ENCODE measurements at regions not wholly inside any gene's neighbourhood (a gene's known extent, or its start where the extent isn't known, plus 50 kb on each side); places are given as distances from the start of the nearest gene placed in this dataset.

DNA sequence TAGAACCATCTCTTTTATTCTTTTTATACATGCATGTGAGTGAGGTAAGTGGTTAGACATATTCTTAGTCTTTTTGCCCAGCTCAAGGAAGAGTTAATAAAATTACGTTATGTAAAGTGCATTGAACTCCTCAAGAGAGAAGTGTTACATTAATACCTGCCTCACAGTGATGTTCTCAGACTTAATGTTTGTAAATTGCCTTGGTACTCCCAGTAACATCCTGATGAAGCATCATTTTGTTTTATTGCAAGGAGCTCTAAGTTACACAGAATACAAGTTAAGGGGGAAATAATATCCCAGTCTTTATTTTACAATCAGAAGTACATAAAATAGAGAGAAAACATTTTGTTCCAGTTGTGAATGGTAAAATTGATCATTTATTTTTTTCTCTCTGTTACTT is 89.5 kb upstream of the ARRDC3 start:
- DNase-seq (ENCODE audit: low read depth): no peak
- TF ChIP-seq, protein P1, sequence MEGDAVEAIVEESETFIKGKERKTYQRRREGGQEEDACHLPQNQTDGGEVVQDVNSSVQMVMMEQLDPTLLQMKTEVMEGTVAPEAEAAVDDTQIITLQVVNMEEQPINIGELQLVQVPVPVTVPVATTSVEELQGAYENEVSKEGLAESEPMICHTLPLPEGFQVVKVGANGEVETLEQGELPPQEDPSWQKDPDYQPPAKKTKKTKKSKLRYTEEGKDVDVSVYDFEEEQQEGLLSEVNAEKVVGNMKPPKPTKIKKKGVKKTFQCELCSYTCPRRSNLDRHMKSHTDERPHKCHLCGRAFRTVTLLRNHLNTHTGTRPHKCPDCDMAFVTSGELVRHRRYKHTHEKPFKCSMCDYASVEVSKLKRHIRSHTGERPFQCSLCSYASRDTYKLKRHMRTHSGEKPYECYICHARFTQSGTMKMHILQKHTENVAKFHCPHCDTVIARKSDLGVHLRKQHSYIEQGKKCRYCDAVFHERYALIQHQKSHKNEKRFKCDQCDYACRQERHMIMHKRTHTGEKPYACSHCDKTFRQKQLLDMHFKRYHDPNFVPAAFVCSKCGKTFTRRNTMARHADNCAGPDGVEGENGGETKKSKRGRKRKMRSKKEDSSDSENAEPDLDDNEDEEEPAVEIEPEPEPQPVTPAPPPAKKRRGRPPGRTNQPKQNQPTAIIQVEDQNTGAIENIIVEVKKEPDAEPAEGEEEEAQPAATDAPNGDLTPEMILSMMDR (IDR thresholded peaks at IDR 0.05; ENCODE audit: low read length, missing control alignments): no peak
- H3K4me3 ChIP-seq (replicated peaks; ENCODE audit: low read depth, low read length): no peak overlapping the region

DNA sequence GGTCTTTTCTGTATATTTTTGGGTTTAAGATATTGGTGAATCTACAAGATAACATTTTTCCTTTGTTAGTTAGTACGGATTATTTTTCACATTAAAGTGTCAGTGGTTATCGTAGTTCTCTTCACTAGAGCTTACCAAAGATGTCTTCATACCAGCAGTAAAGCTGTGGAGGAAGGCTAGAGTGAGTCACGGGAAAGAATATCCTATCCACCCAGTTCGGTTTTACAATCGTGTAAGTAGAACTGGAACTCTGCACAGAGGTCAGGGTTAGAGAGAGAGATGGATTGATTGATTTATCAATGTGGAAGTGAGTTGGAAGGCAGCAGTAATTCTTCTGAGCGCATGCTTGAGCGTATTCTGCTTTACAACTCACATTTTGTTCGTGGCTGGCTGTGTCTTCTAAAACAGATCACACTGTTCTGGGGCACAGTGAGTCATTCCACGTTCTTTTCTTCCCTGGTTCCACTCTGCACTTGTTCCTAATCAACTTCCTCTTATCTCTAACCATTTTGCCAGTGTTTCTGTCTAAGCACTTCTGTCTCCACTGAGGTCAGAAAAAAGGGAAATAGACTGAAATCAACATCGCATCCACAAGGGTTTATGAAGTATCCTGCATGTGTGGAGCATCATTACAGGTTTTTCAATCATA is 86.5 kb upstream of the ARRDC3 start:
- H3K4me3 ChIP-seq (replicated peaks; ENCODE audit: low read depth, low read length): no peak overlapping the region
- DNase-seq (ENCODE audit: low read depth): peak; percentile 7
- TF ChIP-seq, protein P1 (IDR thresholded peaks at IDR 0.05; ENCODE audit: low read length, missing control alignments): no peak

DNA sequence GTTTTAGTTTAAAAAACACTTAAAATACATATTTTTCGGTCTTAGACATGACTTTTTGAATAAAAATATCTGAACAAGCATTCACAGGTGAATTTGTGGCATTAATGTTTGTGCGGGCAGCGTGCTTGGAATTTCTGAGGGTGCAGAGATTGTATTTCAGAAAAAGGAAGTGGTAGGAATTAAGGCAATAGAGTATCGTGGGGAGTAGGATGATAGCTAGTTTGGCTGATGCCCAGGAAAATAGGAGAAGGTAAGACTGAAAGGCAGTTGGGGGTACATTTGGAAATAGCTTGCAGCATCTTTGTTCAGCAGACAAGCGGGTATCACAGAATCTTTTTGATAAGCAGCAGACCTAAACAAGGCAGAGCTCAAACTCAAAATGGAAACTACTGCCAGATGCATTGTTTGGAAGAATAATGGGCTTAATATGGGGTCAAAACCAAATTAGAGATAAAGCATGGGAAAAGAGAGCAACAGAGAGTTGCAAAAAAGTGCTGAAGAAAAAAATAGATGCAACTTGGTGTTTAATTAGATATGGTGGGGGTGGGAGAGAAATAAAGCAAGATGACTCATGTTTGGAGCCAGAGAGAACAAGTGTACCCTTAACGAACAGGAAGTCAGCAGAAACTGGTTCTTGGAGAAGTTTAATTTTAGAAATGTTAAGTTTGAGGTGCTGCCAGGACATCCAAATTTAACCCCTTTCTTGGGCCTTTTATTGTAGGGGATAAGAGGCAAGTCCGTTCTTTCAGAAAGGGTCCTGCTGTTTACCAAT is 85.7 kb upstream of the ARRDC3 start:
- TF ChIP-seq, protein P1 (IDR thresholded peaks at IDR 0.05; ENCODE audit: low read length, missing control alignments): no peak
- DNase-seq (ENCODE audit: low read depth): peak; percentile 3
- no peak overlapping the region for H3K4me3 ChIP-seq (replicated peaks; ENCODE audit: low read depth, low read length)

DNA sequence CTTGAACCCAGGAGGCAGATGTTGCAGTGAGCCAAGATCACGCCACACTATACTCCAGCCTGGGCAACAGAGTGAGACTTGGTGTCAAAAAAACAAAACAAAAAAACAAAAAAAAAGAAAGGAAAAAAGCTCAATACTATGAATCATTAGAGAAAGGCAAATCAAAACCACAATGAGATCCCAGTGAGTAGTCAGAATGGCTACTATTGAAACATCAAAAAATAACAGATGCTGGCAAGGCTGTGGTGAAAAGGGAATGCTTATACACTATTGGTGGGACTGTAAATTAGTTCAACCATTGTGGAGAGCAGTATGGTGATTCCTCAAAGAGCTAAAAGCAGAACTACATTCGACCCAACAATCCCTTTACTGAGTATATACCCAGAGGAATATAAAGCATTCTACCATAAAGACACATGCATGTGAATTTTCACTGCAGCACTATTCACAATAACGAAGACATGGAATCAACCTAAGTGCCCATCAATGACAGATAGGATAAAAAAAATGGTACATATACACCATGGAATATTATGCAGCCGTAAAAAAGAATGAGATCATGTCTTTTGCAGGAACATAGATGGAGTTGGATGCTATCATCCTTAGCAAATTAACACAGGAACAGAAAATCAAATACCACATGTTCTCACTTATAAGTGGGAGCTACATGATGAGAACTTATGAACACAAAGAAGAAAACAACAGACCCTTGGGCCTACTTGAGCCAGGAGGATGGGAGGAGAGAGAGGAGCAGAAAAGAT is 81.9 kb upstream of the ARRDC3 start:
- DNase-seq (ENCODE audit: low read depth): no peak
- no peak overlapping the region for H3K4me3 ChIP-seq (replicated peaks; ENCODE audit: low read depth, low read length)
- TF ChIP-seq, protein P1 (IDR thresholded peaks at IDR 0.05; ENCODE audit: low read length, missing control alignments): no peak

DNA sequence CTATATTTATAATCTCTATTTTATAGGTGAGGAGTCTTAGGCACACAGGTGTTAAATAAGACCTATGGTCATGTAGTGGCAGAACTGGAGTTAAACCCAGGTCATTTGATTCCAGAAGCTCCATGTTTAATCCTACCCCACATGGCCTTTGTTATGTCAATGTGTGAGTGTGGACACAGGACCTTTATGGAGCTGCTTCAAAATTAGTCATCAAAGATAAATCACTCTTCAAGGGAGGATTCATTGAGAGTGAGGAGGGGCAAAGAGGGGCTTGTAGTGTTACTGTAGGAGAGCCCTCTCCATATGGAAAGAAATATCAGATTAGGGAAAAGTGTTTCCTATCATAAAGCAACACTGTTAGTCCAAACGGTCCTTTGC is 74.6 kb upstream of the ARRDC3 start:
- no peak overlapping the region for H3K4me3 ChIP-seq (replicated peaks; ENCODE audit: low read depth, low read length)
- TF ChIP-seq, protein P1 (IDR thresholded peaks at IDR 0.05; ENCODE audit: low read length, missing control alignments): no peak
- no peak for DNase-seq (ENCODE audit: low read depth)

DNA sequence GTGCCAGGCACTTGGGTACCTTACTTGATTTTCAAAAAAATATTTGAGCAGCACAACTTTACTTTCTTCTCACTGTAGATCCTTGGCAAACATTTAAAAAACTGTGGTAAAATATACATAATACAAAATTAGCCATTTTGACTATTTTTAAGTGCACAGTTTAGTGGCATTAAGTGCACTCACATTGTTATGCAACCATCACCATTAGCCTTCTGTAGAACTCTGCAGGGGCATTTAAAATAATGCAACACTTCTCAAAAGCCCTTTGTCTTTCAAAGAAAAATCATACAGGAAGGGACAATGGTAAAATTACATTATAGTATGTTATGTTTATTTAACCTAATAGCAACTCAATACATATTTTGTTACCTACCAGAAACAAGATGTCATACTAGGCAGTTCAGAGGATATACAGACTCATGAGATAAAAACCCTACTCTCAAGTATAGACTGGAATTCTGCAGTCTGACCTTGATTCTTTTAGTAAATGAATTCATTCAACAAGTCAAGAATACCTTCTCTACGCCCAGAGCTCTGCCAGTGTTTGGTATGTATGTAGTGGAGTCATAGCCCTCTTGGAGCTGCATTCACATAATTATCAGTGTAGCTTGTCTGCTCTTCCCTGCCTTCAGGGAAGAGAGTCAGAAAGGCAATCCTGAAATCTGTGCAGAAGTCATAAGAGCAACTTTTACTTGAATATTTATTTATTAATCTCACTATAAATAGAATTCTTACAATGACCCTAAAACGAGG is 74.0 kb upstream of the ARRDC3 start:
- H3K4me3 ChIP-seq (replicated peaks; ENCODE audit: low read depth, low read length): no peak overlapping the region
- no peak for DNase-seq (ENCODE audit: low read depth)
- TF ChIP-seq, protein P1 (IDR thresholded peaks at IDR 0.05; ENCODE audit: low read length, missing control alignments): no peak
